ENCODE measurements at regions not wholly inside any gene's neighbourhood (a gene's known extent, or its start where the extent isn't known, plus 50 kb on each side); places are given as distances from the start of the nearest gene placed in this dataset.

DNA sequence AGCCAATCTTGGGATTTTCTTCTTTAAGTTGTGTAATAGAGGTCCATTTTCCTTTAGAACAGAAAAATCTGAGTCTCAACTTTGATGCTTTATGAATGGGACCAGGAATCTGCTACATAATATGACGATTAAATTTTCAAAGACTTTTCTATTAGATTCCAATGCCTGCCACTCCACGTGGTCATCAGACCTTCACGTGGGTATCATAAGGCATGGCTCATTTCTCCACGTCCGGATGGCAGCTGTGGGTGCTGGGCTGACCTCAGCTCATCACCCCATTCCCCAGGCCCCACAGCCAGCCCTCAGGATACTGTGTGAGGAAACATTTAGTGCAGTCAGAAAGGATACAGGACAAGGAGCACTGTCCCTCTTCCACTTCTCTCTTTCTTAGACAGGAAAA lies 159.7 kb downstream of the SEMA6D start (continued):
- TF ChIP-seq, protein P1, sequence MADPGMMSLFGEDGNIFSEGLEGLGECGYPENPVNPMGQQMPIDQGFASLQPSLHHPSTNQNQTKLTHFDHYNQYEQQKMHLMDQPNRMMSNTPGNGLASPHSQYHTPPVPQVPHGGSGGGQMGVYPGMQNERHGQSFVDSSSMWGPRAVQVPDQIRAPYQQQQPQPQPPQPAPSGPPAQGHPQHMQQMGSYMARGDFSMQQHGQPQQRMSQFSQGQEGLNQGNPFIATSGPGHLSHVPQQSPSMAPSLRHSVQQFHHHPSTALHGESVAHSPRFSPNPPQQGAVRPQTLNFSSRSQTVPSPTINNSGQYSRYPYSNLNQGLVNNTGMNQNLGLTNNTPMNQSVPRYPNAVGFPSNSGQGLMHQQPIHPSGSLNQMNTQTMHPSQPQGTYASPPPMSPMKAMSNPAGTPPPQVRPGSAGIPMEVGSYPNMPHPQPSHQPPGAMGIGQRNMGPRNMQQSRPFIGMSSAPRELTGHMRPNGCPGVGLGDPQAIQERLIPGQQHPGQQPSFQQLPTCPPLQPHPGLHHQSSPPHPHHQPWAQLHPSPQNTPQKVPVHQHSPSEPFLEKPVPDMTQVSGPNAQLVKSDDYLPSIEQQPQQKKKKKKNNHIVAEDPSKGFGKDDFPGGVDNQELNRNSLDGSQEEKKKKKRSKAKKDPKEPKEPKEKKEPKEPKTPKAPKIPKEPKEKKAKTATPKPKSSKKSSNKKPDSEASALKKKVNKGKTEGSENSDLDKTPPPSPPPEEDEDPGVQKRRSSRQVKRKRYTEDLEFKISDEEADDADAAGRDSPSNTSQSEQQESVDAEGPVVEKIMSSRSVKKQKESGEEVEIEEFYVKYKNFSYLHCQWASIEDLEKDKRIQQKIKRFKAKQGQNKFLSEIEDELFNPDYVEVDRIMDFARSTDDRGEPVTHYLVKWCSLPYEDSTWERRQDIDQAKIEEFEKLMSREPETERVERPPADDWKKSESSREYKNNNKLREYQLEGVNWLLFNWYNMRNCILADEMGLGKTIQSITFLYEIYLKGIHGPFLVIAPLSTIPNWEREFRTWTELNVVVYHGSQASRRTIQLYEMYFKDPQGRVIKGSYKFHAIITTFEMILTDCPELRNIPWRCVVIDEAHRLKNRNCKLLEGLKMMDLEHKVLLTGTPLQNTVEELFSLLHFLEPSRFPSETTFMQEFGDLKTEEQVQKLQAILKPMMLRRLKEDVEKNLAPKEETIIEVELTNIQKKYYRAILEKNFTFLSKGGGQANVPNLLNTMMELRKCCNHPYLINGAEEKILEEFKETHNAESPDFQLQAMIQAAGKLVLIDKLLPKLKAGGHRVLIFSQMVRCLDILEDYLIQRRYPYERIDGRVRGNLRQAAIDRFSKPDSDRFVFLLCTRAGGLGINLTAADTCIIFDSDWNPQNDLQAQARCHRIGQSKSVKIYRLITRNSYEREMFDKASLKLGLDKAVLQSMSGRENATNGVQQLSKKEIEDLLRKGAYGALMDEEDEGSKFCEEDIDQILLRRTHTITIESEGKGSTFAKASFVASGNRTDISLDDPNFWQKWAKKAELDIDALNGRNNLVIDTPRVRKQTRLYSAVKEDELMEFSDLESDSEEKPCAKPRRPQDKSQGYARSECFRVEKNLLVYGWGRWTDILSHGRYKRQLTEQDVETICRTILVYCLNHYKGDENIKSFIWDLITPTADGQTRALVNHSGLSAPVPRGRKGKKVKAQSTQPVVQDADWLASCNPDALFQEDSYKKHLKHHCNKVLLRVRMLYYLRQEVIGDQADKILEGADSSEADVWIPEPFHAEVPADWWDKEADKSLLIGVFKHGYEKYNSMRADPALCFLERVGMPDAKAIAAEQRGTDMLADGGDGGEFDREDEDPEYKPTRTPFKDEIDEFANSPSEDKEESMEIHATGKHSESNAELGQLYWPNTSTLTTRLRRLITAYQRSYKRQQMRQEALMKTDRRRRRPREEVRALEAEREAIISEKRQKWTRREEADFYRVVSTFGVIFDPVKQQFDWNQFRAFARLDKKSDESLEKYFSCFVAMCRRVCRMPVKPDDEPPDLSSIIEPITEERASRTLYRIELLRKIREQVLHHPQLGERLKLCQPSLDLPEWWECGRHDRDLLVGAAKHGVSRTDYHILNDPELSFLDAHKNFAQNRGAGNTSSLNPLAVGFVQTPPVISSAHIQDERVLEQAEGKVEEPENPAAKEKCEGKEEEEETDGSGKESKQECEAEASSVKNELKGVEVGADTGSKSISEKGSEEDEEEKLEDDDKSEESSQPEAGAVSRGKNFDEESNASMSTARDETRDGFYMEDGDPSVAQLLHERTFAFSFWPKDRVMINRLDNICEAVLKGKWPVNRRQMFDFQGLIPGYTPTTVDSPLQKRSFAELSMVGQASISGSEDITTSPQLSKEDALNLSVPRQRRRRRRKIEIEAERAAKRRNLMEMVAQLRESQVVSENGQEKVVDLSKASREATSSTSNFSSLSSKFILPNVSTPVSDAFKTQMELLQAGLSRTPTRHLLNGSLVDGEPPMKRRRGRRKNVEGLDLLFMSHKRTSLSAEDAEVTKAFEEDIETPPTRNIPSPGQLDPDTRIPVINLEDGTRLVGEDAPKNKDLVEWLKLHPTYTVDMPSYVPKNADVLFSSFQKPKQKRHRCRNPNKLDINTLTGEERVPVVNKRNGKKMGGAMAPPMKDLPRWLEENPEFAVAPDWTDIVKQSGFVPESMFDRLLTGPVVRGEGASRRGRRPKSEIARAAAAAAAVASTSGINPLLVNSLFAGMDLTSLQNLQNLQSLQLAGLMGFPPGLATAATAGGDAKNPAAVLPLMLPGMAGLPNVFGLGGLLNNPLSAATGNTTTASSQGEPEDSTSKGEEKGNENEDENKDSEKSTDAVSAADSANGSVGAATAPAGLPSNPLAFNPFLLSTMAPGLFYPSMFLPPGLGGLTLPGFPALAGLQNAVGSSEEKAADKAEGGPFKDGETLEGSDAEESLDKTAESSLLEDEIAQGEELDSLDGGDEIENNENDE (IDR thresholded peaks at IDR 0.05; ENCODE audit: insufficient replicate concordance, low read length), result no peak
- no peak for TF ChIP-seq EP300 (IDR thresholded peaks at IDR 0.05; ENCODE audit: borderline replicate concordance in 1 of 2, low read depth in 2 of 2, low read length in 2 of 2)
- no peak for TF ChIP-seq POLR2A (IDR thresholded peaks at IDR 0.05; ENCODE audit: control extremely low read depth in 1 of 2, low read depth in 2 of 2, low read length in 2 of 2)
- TF ChIP-seq CEBPB (IDR thresholded peaks at IDR 0.05; ENCODE audit: low read depth, low read length), result no peak
- TF ChIP-seq SIRT6 (IDR thresholded peaks at IDR 0.05; ENCODE audit: low read length), result no peak
- TF ChIP-seq HDAC6 (IDR thresholded peaks at IDR 0.05; ENCODE audit: low read depth, low read length), result no peak
- TF ChIP-seq SIN3A (conservative IDR thresholded peaks at IDR 0.05 in 1 of 2, IDR thresholded peaks at IDR 0.05 in 1 of 2; ENCODE audit: low read depth in 1 of 2, low read length in 2 of 2), result no peak
